ENCODE measurements at regions not wholly inside any gene's neighbourhood (a gene's known extent, or its start where the extent isn't known, plus 50 kb on each side); places are given as distances from the start of the nearest gene placed in this dataset.

DNA sequence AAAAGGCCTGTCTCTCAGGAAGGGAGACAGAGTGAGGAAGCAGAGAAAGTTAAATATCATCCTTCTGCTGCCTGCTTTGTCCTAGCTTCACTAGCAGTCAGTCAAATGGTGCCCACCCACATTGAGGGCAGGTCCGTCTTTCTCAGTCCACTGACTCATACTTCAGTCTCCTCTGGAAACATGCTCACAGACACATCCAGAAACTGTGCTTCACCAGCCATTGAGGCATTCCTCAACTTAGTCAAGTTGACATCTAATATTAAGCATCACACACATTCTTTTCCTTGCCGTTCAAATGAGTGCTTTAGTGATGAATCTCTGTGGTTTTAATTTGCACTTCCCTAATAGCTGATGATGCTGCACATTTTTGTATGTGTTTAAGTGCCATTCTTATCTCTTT, 777.8 kb upstream of the PRMT6 start:
- TF ChIP-seq, protein P1, sequence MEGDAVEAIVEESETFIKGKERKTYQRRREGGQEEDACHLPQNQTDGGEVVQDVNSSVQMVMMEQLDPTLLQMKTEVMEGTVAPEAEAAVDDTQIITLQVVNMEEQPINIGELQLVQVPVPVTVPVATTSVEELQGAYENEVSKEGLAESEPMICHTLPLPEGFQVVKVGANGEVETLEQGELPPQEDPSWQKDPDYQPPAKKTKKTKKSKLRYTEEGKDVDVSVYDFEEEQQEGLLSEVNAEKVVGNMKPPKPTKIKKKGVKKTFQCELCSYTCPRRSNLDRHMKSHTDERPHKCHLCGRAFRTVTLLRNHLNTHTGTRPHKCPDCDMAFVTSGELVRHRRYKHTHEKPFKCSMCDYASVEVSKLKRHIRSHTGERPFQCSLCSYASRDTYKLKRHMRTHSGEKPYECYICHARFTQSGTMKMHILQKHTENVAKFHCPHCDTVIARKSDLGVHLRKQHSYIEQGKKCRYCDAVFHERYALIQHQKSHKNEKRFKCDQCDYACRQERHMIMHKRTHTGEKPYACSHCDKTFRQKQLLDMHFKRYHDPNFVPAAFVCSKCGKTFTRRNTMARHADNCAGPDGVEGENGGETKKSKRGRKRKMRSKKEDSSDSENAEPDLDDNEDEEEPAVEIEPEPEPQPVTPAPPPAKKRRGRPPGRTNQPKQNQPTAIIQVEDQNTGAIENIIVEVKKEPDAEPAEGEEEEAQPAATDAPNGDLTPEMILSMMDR (IDR thresholded peaks at IDR 0.05; ENCODE audit: low read length) = no peak
- TF ChIP-seq EZH2 (optimal IDR thresholded peaks at IDR 0.05; ENCODE audit: low read depth, low read length) (no peak), EZH2phosphoT487 (IDR thresholded peaks at IDR 0.05; ENCODE audit: low read length) (no peak)

Data from MM.1S (cell line).